Left colon (tissue), 2 donors: ENCODE measurements at regions not wholly inside any gene's neighbourhood (a gene's known extent, or its start where the extent isn't known, plus 50 kb on each side); places are given as distances from the start of the nearest gene placed in this dataset.
A peak's percentile ranks its signal among the peaks of the same experiment; 100 is the strongest.

Experiments used
- ATAC-seq: fragments of 200-7000 bp; cut with Tn5 transposase; one replicate; pipeline ENCODE4 v1.9.1; 2020; ENCODE audit warnings: mild to moderate bottlenecking, moderate library complexity
- DNase-seq, 2 donors: peaks; one replicate each; pipeline ENCODE4 v3.0.0-alpha.2; 2020
- intact Hi-C, 2 donors: fragments of 100-400 bp; cut with DNase I in 1 of 2; cut with micrococcal nuclease in 1 of 2; formaldehyde crosslinking; loops; one replicate each; pipeline versions ENCODE4 v1.11.2 to v1.14.0; 2022; cut with DNase I, micrococcal nuclease
- donor health status: DM: no; HTN: no; CAD: no.
- donor health status: DM: yes; HTN: yes; CAD: no.

GRCh38 chr12:64931321-64931720 lies 106.9 kb downstream of the TBC1D30 start:
- intact Hi-C loops = no loop called here
- no peak for DNase-seq
- ATAC-seq = no peak

DNA sequence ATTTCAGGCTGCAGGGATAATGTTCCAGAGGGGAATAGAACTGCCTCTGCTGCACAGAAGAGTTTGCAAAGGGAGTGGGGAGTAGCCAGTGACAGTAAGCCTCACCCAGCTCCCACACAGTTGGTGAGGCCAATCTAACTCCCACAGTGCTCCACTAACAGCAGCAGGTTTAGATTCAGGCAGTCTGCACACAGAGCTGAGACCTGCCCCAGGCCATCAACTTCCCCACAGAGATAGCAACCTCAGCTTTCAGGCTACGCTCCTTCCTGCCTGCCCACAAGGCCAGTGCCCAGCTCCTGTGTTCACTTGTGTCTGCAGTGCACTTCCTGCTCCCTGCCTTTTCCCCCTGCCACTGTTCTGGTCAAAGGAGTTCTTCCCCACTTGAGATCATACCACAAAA lies 107.5 kb downstream of the TBC1D30 start:
- no peak for ATAC-seq
- intact Hi-C loops = no loop called here
- DNase-seq = no peak

GRCh38 chr12:64933791-64934190 lies 109.3 kb downstream of the TBC1D30 start:
- DNase-seq (no peak), ATAC-seq (no peak)
- intact Hi-C loops = no loop called here

DNA sequence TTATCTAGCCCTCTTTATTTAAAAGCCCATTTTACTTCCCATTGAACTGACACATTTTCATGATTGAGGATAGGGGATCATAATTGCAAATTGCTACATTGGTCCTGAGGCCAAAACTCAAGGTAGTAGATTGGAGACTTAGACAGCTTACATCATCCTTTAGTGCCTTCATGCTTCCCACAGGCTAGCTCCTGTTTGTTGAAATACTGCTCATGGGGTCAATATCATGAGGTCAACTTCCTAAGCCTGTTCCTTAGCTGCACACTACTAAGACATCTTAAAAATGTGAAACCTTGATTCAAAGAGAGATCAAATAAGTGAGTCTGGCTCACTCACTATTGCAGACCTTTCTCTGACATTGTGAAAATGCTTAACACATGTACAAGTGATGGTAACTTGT lies 113.0 kb downstream of the TBC1D30 start:
- DNase-seq (no peak), ATAC-seq (no peak)
- intact Hi-C loops = no loop called here

GRCh38 chr12:64938179-64938578 lies 113.7 kb downstream of the TBC1D30 start:
- ATAC-seq (no peak), DNase-seq (no peak)
- intact Hi-C loops = no loop called here

DNA sequence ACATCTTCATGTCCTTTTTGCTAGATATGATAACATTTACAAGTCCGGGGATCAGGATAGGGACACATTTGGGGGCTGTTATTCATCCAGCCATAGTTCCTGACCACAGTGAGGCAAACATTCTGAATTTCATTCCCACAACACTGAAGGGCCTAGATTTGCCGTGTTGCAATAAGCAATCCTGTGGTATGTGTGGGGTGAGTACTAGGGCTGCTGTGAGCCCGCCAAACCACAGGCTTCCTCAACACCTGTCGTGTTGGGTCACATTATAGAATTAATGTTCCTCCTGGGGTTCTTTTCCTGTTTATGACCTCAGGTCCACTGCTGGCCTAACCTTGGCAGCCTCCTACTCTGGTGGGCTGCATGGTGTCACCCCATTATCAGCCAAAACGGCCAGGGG lies 119.2 kb downstream of the TBC1D30 start:
- intact Hi-C loops = no loop called here
- DNase-seq (no peak), ATAC-seq (no peak)

GRCh38 chr12:64944966-64945365 lies 120.5 kb downstream of the TBC1D30 start:
- ATAC-seq = no peak

DNA sequence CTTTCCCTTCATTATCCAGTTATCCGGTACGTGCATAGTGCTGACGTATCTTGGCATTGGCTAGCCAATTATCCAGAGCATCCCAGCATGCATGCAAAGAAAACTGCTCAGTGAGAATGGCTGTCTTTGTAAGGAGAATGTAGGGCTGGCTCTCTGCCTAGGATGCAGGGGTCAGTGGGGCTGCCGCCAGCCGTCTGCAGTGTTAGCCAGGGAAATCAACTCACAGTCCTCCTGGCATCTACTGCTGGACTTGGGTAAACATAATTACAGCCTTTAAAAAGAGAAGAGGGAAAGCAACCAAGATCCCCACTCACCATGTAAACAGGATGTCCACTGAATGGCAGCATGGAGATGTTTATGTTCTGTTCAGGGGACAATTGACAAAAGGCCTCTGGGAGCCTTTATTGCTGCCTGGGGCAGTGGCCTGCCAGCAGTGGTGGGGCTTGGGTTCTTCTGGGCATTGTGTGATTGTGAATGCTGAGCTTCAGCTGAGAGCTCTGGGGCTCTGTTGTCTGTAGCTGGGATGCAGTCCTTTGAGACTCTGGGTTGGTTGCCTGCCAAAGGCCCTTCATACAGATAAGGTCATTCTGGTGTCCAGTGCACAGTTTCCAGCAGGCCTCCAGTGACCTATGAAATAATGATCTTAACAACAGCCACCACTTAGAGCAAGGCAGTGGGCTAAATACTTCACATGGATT lies 121.8 kb downstream of the TBC1D30 start:
- intact Hi-C loops = no loop called here
- no peak for ATAC-seq
- DNase-seq = peak in 1 of 2 donors; percentile 18

More at GRCh38 chr12:64944966-64945365, 120.5 kb downstream of the TBC1D30 start:
- intact Hi-C loops = no loop called here
- DNase-seq = no peak

DNA sequence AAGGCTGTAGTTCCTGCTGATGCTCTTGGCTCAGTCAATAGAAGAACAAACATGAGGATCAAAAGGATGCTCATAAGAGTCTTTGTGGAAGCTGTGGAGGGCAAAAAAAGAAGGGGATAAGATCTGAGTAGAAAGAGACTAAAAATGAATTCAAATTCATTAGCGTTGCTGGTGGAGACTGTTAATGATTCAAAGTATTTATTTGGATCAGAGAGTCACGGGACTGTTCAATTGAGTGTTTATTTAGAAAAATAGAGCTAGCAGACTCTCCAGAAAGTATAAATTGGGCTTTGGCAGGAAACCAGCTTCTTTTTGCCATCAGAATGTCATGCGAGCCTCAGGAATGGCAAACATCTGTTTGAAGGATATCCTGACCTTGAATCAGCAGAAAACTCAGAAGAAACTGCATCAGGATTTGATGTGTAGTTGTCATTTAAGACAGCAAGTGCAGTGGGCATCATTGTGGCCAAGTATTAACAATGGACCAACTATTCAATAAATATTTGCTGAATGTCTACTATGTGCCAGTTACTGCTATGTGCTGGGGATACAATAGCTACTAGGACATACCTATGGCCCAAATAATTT lies 126.4 kb downstream of the TBC1D30 start:
- ATAC-seq (no peak), DNase-seq (no peak)
- intact Hi-C loops = no loop called here

GRCh38 chr12:64951944-64952343 lies 127.5 kb downstream of the TBC1D30 start:
- DNase-seq (no peak), ATAC-seq (no peak)
- intact Hi-C loops = no loop called here

- no peak for DNase-seq
- no peak for ATAC-seq
- intact Hi-C loops = no loop called here
Observed at GRCh38 chr12:64955746-64956145, 131.3 kb downstream of the TBC1D30 start.

GRCh38 chr12:64965920-64966319 lies 141.5 kb downstream of the TBC1D30 start:
- intact Hi-C loops = no loop called here
- DNase-seq = no peak
- no peak for ATAC-seq

- DNase-seq (no peak), ATAC-seq (no peak)
- intact Hi-C loops = no loop called here
Observed at GRCh38 chr12:64968989-64969819, 144.8 kb downstream of the TBC1D30 start.

DNA sequence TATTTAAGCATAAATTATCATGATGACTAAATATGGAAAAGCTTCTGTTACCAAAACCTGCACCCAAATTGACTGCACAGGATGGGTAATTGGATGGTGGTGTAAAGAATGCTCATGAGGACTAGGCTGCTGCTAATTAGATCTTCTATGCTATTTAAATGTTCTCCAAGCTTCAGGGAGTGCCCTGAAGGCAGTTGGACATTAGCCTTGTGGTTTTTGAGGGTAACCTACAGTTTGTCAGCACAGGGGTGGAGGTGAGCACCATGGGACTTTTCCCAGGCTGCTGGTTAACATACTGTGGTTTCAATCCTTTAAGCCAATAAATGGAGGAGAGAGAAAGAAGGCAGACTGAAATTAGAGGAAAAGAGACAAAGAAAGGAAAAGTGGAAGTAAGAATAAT lies 145.0 kb downstream of the WIF1 start:
- intact Hi-C loops = no loop called here
- no peak for ATAC-seq
- no peak for DNase-seq

GRCh38 chr12:64983771-64984278 lies 137.3 kb downstream of the WIF1 start:
- ATAC-seq (no peak), DNase-seq (no peak)
- intact Hi-C loops = no loop called here

DNA sequence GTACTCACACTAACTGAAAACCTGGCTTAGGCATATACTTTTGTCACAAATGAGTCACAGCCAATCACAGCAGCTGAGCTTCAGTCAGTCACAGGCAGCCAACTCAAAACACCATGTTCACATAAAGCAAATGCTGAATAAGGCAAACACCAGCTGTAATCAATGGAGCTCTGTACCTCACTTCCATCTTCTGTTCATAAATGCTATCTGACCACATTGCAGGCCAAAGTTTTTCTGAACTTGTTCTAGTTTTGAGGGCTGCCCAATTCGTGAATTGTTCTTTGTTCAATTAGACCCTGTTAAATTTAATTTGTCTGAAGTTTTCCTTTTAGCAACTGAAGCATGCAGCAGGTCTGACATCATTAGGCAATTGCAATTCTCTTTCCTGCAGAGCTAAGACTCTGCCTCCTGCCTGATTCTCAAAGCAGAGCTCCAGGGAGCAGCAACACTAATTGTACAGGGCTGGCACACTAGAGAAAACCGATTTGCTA lies 129.9 kb downstream of the WIF1 start:
- no peak for ATAC-seq
- no peak for DNase-seq
- intact Hi-C loops = no loop called here

DNA sequence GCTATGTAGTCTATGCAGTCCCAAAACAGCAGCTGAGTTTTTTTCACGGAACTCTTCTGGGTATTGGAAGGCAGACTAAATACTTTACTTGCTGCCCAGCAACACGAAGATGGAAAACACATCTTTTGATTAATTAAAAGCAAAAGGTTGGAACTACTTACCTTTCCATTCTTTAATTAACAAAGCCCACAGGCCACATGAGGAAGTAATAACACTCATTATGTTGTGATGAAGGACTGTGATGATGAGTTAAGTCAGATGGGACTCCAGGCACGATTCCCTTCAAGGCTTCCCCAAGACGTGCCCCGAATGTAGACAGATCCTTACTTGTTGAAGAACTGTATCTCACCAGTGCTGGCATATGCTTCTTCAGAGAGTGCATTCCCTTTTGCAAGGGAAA lies 129.0 kb downstream of the WIF1 start:
- intact Hi-C loops = no loop called here
- DNase-seq (no peak), ATAC-seq (no peak)

GRCh38 chr12:64992641-64993040 lies 128.5 kb downstream of the WIF1 start:
- DNase-seq (no peak), ATAC-seq (no peak)
- intact Hi-C loops = no loop called here

GRCh38 chr12:64993461-64993860 lies 127.6 kb downstream of the WIF1 start:
- DNase-seq (no peak), ATAC-seq (no peak)
- intact Hi-C loops = no loop called here

GRCh38 chr12:64995816-64996215 lies 125.3 kb downstream of the WIF1 start:
- no peak for ATAC-seq
- no peak for DNase-seq
- intact Hi-C loops = no loop called here
